ENCODE measurements at regions not wholly inside any gene's neighbourhood (a gene's known extent, or its start where the extent isn't known, plus 50 kb on each side); places are given as distances from the start of the nearest gene placed in this dataset.

- TF ChIP-seq CTCF (IDR thresholded peaks at IDR 0.05) (no peak), EP300 (IDR thresholded peaks at IDR 0.05; ENCODE audit: low read depth) (no peak)
Observed at GRCh38 chr9:103990311-103990710, 103.8 kb upstream of the SMC2 start.

Measured in transverse colon (tissue), 3 donors.